IMR-90 (cell line): ENCODE measurements at regions not wholly inside any gene's neighbourhood (a gene's known extent, or its start where the extent isn't known, plus 50 kb on each side); places are given as distances from the start of the nearest gene placed in this dataset.

Source experiments
- ATAC-seq: fragments of 200-7000 bp; cut with Tn5 transposase; 2 replicates; pipeline ENCODE4 v1.9.1; 2020; ENCODE audit warnings: low read depth, mild to moderate bottlenecking, moderate library complexity
- BruUV-seq: library from RNA; stranded (reverse); fragments of 400-500 nt; replicated peaks from 2 replicates; lab custom pipeline; 2021; lab: Mats Ljungman, UMichigan
- CTCF ChIA-PET: fragments of 300-600 bp; formaldehyde crosslinking; extraction: SDS; loops from one replicate; lab custom pipeline; 2021; ENCODE audit warnings: antibody characterized with exemption; lab: Yijun Ruan, JAX
- POLR2A ChIA-PET: fragments of 300-600 bp; sonication (Branson Sonifier 250); formaldehyde crosslinking; loops from one replicate; lab custom pipeline; 2022; ENCODE audit warnings: antibody characterized with exemption; ENCODE audit not compliant: unreplicated experiment; lab: Charles Lee
- DNase-seq: peaks from one replicate; pipeline ENCODE4 v3.0.0; 2013
- H2AFZ ChIP-seq: replicated peaks from 2 replicates; pipeline ENCODE3; 2013; ENCODE audit warnings: low read length, mild to moderate bottlenecking; ENCODE audit not compliant: poor library complexity
- H2AK5ac ChIP-seq: 2 replicates; pipeline ENCODE4 v1.6.1; 2013; ENCODE audit warnings: low read depth, low read length, inconsistent platforms
- H2AK9ac ChIP-seq: replicated peaks from 2 replicates; pipeline ENCODE3; 2013; ENCODE audit warnings: mild to moderate bottlenecking, low read depth, low read length, moderate library complexity; ENCODE audit not compliant: poor library complexity
- H2BK120ac ChIP-seq: 2 replicates; pipeline ENCODE4 v1.6.1; 2013; ENCODE audit warnings: low read depth, low read length, inconsistent platforms
- H2BK15ac ChIP-seq: 3 replicates; pipeline ENCODE4 v1.6.1; 2013; ENCODE audit warnings: low read depth, low read length, inconsistent platforms
- H2BK20ac ChIP-seq: 2 replicates; pipeline ENCODE4 v1.6.1; 2013; ENCODE audit warnings: low read depth, mild to moderate bottlenecking, inconsistent platforms, low read length, moderate library complexity
- H2BK5ac ChIP-seq: 2 replicates; pipeline ENCODE4 v1.6.1; 2013; ENCODE audit warnings: mild to moderate bottlenecking, low read depth, low read length, inconsistent platforms; ENCODE audit not compliant: poor library complexity, severe bottlenecking
- H3K14ac ChIP-seq: replicated peaks from 2 replicates; pipeline ENCODE4 v1.6.1; 2013; ENCODE audit warnings: low read depth, low read length, inconsistent platforms
- H3K18ac ChIP-seq: 2 replicates; pipeline ENCODE4 v1.6.1; 2013; ENCODE audit warnings: low read depth, low read length, control low read depth
- H3K23ac ChIP-seq: 2 replicates; pipeline ENCODE4 v1.6.1; 2013; ENCODE audit warnings: low read depth, low read length, inconsistent platforms
- H3K27ac ChIP-seq: 2 replicates; pipeline ENCODE4 v1.5.1; 2013; ENCODE audit warnings: mild to moderate bottlenecking, control low read depth, low read length; ENCODE audit not compliant: insufficient read depth
- H3K27me3 ChIP-seq: 2 replicates; pipeline ENCODE4 v1.6.1; 2013; ENCODE audit warnings: low read length; ENCODE audit not compliant: control insufficient read depth, insufficient read depth
- H3K36me3 ChIP-seq: 2 replicates; pipeline ENCODE4 v1.6.1; 2013; ENCODE audit warnings: low read length, mixed read lengths; ENCODE audit not compliant: control insufficient read depth, insufficient read depth
- H3K4ac ChIP-seq: 2 replicates; pipeline ENCODE4 v1.6.1; 2013; ENCODE audit warnings: low read depth, low read length, inconsistent platforms
- H3K4me1 ChIP-seq: 2 replicates; pipeline ENCODE4 v1.6.1; 2013; ENCODE audit warnings: low read length, mixed read lengths; ENCODE audit not compliant: control insufficient read depth, insufficient read depth
- H3K4me2 ChIP-seq: 2 replicates; pipeline ENCODE4 v1.6.1; 2013; ENCODE audit warnings: low read depth, mild to moderate bottlenecking, control low read depth, low read length, moderate library complexity
- H3K4me3 ChIP-seq: 2 replicates; pipeline ENCODE4 v1.5.1; 2013; ENCODE audit warnings: low read depth, mild to moderate bottlenecking, control low read depth, low read length, moderate library complexity; ENCODE audit not compliant: insufficient read depth
- H3K56ac ChIP-seq: 2 replicates; pipeline ENCODE4 v1.6.1; 2013; ENCODE audit warnings: low read length, inconsistent platforms; ENCODE audit not compliant: insufficient read depth; ENCODE audit errors: extremely low read depth
- H3K79me1 ChIP-seq, 2 experiments: 2 replicates each; pipeline ENCODE4 v1.6.1; 2013; ENCODE audit warnings: low read length in 2 of 2, inconsistent platforms in 1 of 2, low read depth in 1 of 2
- H3K9ac ChIP-seq: 2 replicates; pipeline ENCODE4 v1.6.1; 2013; ENCODE audit warnings: low read depth, low read length, control low read depth
- H3K9me1 ChIP-seq: 2 replicates; pipeline ENCODE4 v1.6.1; 2013; ENCODE audit warnings: low read length, inconsistent platforms; ENCODE audit not compliant: insufficient read depth
- H3K9me3 ChIP-seq: 2 replicates; pipeline ENCODE4 v1.6.1; 2013; ENCODE audit warnings: low read length; ENCODE audit not compliant: control insufficient read depth, insufficient read depth
- H4K20me1 ChIP-seq: 2 replicates; pipeline ENCODE4 v1.6.1; 2013; ENCODE audit warnings: low read length, inconsistent platforms; ENCODE audit not compliant: insufficient read depth
- H4K5ac ChIP-seq: 2 replicates; pipeline ENCODE4 v1.6.1; 2013; ENCODE audit warnings: mild to moderate bottlenecking, low read depth, low read length, control low read depth
- H4K8ac ChIP-seq, 2 experiments: 2 replicates each; pipeline ENCODE4 v1.6.1; 2013; ENCODE audit warnings: low read depth in 2 of 2, low read length in 2 of 2, control low read depth in 1 of 2, inconsistent platforms in 1 of 2
- H4K91ac ChIP-seq: 2 replicates; pipeline ENCODE4 v1.6.1; 2013; ENCODE audit warnings: low read depth, low read length, inconsistent platforms; ENCODE audit not compliant: insufficient read depth
- BHLHE40 ChIP-seq: fragments of 150-350 bp; IDR thresholded peaks from 2 replicates; pipeline ENCODE4 v1.6.1; 2016; ENCODE audit warnings: mild to moderate bottlenecking, low read depth, low read length
- CEBPB ChIP-seq: IDR thresholded peaks from 2 replicates; pipeline ENCODE4 v1.6.1; 2012; ENCODE audit warnings: low read depth, low read length, improper control_type of control experiment
- MAZ ChIP-seq: IDR thresholded peaks from 2 replicates; pipeline ENCODE4 v1.6.1; 2012; ENCODE audit warnings: low read depth, mild to moderate bottlenecking, low read length, improper control_type of control experiment, moderate library complexity, borderline replicate concordance
- MXI1 ChIP-seq: IDR thresholded peaks from 2 replicates; pipeline ENCODE4 v1.6.1; 2012; ENCODE audit warnings: low read depth, mild to moderate bottlenecking, low read length, moderate library complexity, borderline replicate concordance
- NFE2L2 ChIP-seq: fragments of 150-350 bp; IDR thresholded peaks from 2 replicates; pipeline ENCODE4 v1.6.1; 2016; ENCODE audit warnings: low read depth, mild to moderate bottlenecking, low read length
- RAD21 ChIP-seq: IDR thresholded peaks from 2 replicates; pipeline ENCODE4 v1.6.1; 2012; ENCODE audit warnings: low read length, improper control_type of control experiment
- RFX5 ChIP-seq: IDR thresholded peaks from 2 replicates; pipeline ENCODE4 v1.8.0; 2012; ENCODE audit warnings: low read depth, mild to moderate bottlenecking, low read length, moderate library complexity
- WGBS, 2 experiments: methylation state at CpG; one replicate each; pipeline versions ENCODE4 v1.1.5 to v1.1.7; 2013; ENCODE audit warnings: missing lambda C conversion rate in 2 of 2; ENCODE audit not compliant: insufficient read length in 1 of 2; ENCODE audit errors: extremely low coverage in 2 of 2; 5-methylcytosine and 5-hydroxymethylcytosine counted together
- dilution Hi-C: fragments of 300-500 bp; cut with HindIII; formaldehyde crosslinking; loops from one replicate; pipeline ENCODE4 v1.14.3; 2018; ENCODE audit warnings: low sequenced_read_pairs; ENCODE audit not compliant: unreplicated experiment
- in situ Hi-C: fragments of 300-500 bp; cut with MboI; formaldehyde crosslinking; loops from 3 replicates; pipeline ENCODE4 v1.14.3; 2019; ENCODE audit warnings: low sequenced_read_pairs, inconsistent platforms, mixed read lengths
- intact Hi-C: fragments of 100-400 bp; cut with micrococcal nuclease; formaldehyde crosslinking; loops from 2 replicates; pipeline ENCODE4 v1.10.0; 2022
- TF ChIP-seq, protein P1 (sequence below): fragments of 150-350 bp; IDR thresholded peaks from 2 replicates; pipeline ENCODE4 v1.6.1; 2017; ENCODE audit warnings: mild to moderate bottlenecking, antibody characterized with exemption, low read length, low read depth
- TF ChIP-seq, protein P2 (sequence below): conservative IDR thresholded peaks from 2 replicates; pipeline ENCODE4 v1.5.1; 2012; ENCODE audit warnings: mild to moderate bottlenecking, low read depth, low read length, improper control_type of control experiment

DNA sequence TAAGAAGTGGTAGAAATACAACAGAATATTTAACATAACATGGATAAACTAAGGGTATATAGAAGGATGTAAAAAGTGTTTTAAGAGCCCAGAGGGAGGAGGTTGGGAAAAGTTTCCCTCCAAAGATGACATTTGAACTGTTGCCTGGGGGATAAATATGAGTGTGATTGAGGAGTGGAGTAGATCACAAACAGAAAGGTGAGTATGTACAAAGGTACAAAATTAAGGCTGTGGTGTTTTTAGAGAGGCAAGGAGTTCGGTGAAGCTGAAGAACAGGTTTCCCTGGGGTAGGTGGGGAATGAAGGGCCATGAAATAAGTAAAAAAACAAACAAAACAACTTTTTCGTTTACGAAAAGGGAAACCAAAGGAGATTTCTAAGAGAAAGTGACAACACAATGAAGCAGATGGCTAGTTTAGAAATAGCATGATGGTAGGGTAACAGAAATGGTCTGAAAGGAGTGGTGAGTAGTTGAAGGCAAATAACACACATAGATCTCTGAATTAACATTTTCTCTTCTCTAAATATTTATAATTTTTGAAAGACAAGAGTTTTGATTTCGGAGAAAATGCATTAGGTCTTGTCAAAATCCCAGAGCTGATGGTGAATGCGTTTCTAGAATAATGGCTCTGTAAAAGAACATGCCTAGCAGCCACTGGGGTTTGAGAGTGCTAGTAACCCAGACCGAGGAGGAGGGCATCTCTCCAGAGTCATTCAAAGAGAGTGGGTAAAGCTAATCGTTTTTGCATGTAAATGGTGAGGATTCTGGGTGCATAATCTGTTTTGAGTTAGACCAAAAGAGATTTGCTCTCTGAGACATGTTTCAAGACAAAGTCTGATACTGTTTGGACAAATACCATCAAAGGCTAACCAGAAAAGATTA lies 240.4 kb upstream of the DCN start:
- no peak overlapping the region for H3K14ac ChIP-seq
- no peak overlapping the region for H2BK15ac ChIP-seq
- ChIA-PET POLR2A (no interaction called here), CTCF (interaction anchor here (1.0 kb wide), 2 partner anchors 9 to 11 kb away, joined by 3 read pairs; no protein-coding TSS in a partner anchor)
- no peak overlapping the region for H2AK5ac ChIP-seq
- no peak overlapping the region for H2BK20ac ChIP-seq
- no peaks in the 10 kb centered on the region; the same call in 1 of the 2 replicates for H3K4me1 ChIP-seq
- no peak overlapping the region for H3K9ac ChIP-seq
- H3K56ac ChIP-seq, result no peak overlapping the region
- no peak overlapping the region for H3K4me3 ChIP-seq
- no peak overlapping the region for H4K5ac ChIP-seq
- no peak overlapping the region for H2BK5ac ChIP-seq
- TF ChIP-seq, protein P1, sequence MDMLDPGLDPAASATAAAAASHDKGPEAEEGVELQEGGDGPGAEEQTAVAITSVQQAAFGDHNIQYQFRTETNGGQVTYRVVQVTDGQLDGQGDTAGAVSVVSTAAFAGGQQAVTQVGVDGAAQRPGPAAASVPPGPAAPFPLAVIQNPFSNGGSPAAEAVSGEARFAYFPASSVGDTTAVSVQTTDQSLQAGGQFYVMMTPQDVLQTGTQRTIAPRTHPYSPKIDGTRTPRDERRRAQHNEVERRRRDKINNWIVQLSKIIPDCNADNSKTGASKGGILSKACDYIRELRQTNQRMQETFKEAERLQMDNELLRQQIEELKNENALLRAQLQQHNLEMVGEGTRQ, result no peak
- TF ChIP-seq RAD21, result no peak
- no peak for TF ChIP-seq CEBPB
- no peak for TF ChIP-seq NFE2L2
- TF ChIP-seq MAZ, result no peak
- no peak for TF ChIP-seq BHLHE40
- TF ChIP-seq, protein P2, sequence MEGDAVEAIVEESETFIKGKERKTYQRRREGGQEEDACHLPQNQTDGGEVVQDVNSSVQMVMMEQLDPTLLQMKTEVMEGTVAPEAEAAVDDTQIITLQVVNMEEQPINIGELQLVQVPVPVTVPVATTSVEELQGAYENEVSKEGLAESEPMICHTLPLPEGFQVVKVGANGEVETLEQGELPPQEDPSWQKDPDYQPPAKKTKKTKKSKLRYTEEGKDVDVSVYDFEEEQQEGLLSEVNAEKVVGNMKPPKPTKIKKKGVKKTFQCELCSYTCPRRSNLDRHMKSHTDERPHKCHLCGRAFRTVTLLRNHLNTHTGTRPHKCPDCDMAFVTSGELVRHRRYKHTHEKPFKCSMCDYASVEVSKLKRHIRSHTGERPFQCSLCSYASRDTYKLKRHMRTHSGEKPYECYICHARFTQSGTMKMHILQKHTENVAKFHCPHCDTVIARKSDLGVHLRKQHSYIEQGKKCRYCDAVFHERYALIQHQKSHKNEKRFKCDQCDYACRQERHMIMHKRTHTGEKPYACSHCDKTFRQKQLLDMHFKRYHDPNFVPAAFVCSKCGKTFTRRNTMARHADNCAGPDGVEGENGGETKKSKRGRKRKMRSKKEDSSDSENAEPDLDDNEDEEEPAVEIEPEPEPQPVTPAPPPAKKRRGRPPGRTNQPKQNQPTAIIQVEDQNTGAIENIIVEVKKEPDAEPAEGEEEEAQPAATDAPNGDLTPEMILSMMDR, result no peak
- no peak for TF ChIP-seq MXI1
- no peak for TF ChIP-seq RFX5
- no peak overlapping the region for H3K18ac ChIP-seq
- H4K91ac ChIP-seq, result no peak overlapping the region
- no peak overlapping the region for H3K4ac ChIP-seq
- H3K9me3 ChIP-seq, result no peaks in the 10 kb centered on the region
- no peaks in the 10 kb centered on the region for H4K20me1 ChIP-seq
- no peak overlapping the region for H2AFZ ChIP-seq
- DNase-seq (no peak), ATAC-seq (no peak)
- no peak overlapping the region for H3K4me2 ChIP-seq
- no peak overlapping the region for H4K8ac ChIP-seq
- 33% methylated on average over 3 of the region's 7 CpGs; no CpG with 5 or more reads in 1 of the 2 experiments for WGBS, 2 experiments
- no peak overlapping the region for H2AK9ac ChIP-seq
- peaks cover 4% of the 10 kb centered on the region for H3K27me3 ChIP-seq
- H3K27ac ChIP-seq, result no peak overlapping the region
- no peaks in the 10 kb centered on the region for H3K9me1 ChIP-seq
- in situ Hi-C loops (no loop called here), intact Hi-C loops (no loop called here), dilution Hi-C loops (no loop called here)
- no peak overlapping the region for H3K23ac ChIP-seq
- H2BK120ac ChIP-seq, result no peak overlapping the region
- H3K36me3 ChIP-seq, result no peaks in the 10 kb centered on the region
- BruUV-seq, result no TSS peak
- no peaks in the 10 kb centered on the region for H3K79me1 ChIP-seq
